Stomach (tissue), 8 donors: ENCODE measurements at regions not wholly inside any gene's neighbourhood (a gene's known extent, or its start where the extent isn't known, plus 50 kb on each side); places are given as distances from the start of the nearest gene placed in this dataset.

Experiments
- DNase-seq, 2 donors: peaks; one replicate each; pipeline versions ENCODE4 v3.0.0 to v3.0.0-alpha.2; 2013 to 2019
- H3K27ac ChIP-seq, 5 donors: fragments of 200-600 bp in 4 of 5; sonication (generic) in 4 of 5; one replicate each; pipeline ENCODE4 v1.5.1; 2013 to 2019; ENCODE audit warnings: mild to moderate bottlenecking in 1 of 5, moderate library complexity in 1 of 5
- H3K27me3 ChIP-seq, 3 donors: fragments of 200-600 bp; sonication (generic); one replicate each; pipeline ENCODE4 v1.5.1; 2017 to 2019; ENCODE audit warnings: mixed run types in 1 of 3
- H3K36me3 ChIP-seq, 4 donors: fragments of 200-600 bp; sonication (generic); 1 replicate in 3 of 4; 2 replicates in 1 of 4; pipeline ENCODE4 v1.5.1; 2016 to 2019
- H3K4me1 ChIP-seq, 4 donors: fragments of 200-600 bp; sonication (generic); one replicate each; pipeline ENCODE4 v1.5.1; 2016 to 2019
- H3K4me3 ChIP-seq, 4 donors: fragments of 200-600 bp; sonication (generic) in 3 of 4; one replicate each; pipeline ENCODE4 v1.5.1; 2016 to 2019; ENCODE audit warnings: mild to moderate bottlenecking in 1 of 4
- H3K9me3 ChIP-seq, 4 donors: fragments of 200-600 bp; sonication (generic); one replicate each; pipeline ENCODE4 v1.5.1; 2016 to 2019
- CTCF ChIP-seq, 7 experiments: fragments of 450-650 bp in 4 of 7; fragments of 200-600 bp in 3 of 7; sonication (generic) in 3 of 7; IDR thresholded peaks; one replicate each; pipeline ENCODE4 v1.5.1; 2016 to 2019; ENCODE audit warnings: antibody characterized with exemption in 7 of 7, control low read depth in 2 of 7, mild to moderate bottlenecking in 1 of 7
- EP300 ChIP-seq: sonication (generic); formaldehyde crosslinking; IDR thresholded peaks from one replicate; pipeline ENCODE4 v1.6.1; 2017; ENCODE audit warnings: antibody characterized with exemption
- POLR2A ChIP-seq, 4 donors: fragments of 450-650 bp; IDR thresholded peaks; one replicate each; pipeline ENCODE4 v1.6.1; 2016; ENCODE audit warnings: antibody characterized with exemption in 4 of 4, control low read depth in 2 of 4, mild to moderate bottlenecking in 1 of 4, moderate library complexity in 1 of 4
- POLR2AphosphoS5 ChIP-seq, 3 donors: sonication (generic); formaldehyde crosslinking; IDR thresholded peaks; one replicate each; pipeline ENCODE4 v1.6.1; 2016; ENCODE audit warnings: antibody characterized with exemption in 3 of 3
- WGBS, 5 donors: extraction: QIAGEN DNeasy Blood & Tissue Kit in 3 of 5; methylation state at CpG; one replicate each; pipeline versions ENCODE4 v1.1.5 to v1.1.7; 2013 to 2018; 5-methylcytosine and 5-hydroxymethylcytosine counted together
- intact Hi-C: fragments of 100-400 bp; cut with DNase I; formaldehyde crosslinking; loops from one replicate; pipeline ENCODE4 v1.15.1; 2023; ENCODE audit warnings: low total_unique reads
- donor health status: healthy with polysubstance abuse.
- donor health status: Bipolar disorder and iron deficiency.
- donor health status: healthy.

GRCh38 chr9:2341956-2342355, 279.6 kb upstream of the VLDLR start:
- no peak for TF ChIP-seq POLR2A (IDR thresholded peaks at IDR 0.05)
- TF ChIP-seq EP300: no peak
- TF ChIP-seq POLR2AphosphoS5 (IDR thresholded peaks at IDR 0.05): no peak
- Histone ChIP-seq H3K27ac (no peak overlapping the region), H3K27me3 (no peaks in the 10 kb centered on the region), H3K9me3 (peaks cover 0 to 6% (median 2%) of the 10 kb centered on the region in 4 donors), H3K4me3 (no peak overlapping the region), H3K4me1 (no peaks in the 10 kb centered on the region), H3K36me3 (no peaks in the 10 kb centered on the region)
- DNase-seq: no peak
- 84 to 98% (median 90%) methylated on average over 1 of the region's 1 CpG for WGBS, 5 donors
- intact Hi-C loops: no loop called here

GRCh38 chr9:2343756-2344155, 277.8 kb upstream of the VLDLR start:
- Histone ChIP-seq H3K36me3 (no peaks in the 10 kb centered on the region), H3K27me3 (no peaks in the 10 kb centered on the region), H3K4me1 (no peaks in the 10 kb centered on the region), H3K27ac (no peak overlapping the region), H3K9me3 (peaks cover 0 to 12% (median 6%) of the 10 kb centered on the region in 4 donors), H3K4me3 (no peak overlapping the region)
- no peak for DNase-seq
- 89 to 98% (median 97%) methylated on average over 3 of the region's 3 CpGs for WGBS, 5 donors
- TF ChIP-seq POLR2AphosphoS5 (IDR thresholded peaks at IDR 0.05) (no peak), CTCF (IDR thresholded peaks at IDR 0.05) (no peak), EP300 (no peak), POLR2A (IDR thresholded peaks at IDR 0.05) (no peak)
- intact Hi-C loops: no loop called here

- TF ChIP-seq POLR2A (IDR thresholded peaks at IDR 0.05): no peak
- no peak for TF ChIP-seq POLR2AphosphoS5 (IDR thresholded peaks at IDR 0.05)
- TF ChIP-seq CTCF (IDR thresholded peaks at IDR 0.05): no peak
- TF ChIP-seq EP300: no peak
- no peaks in the 10 kb centered on the region for H3K36me3 ChIP-seq
- DNase-seq: no peak
- H3K27ac ChIP-seq: no peak overlapping the region
- intact Hi-C loops: no loop called here
- H3K4me3 ChIP-seq: no peak overlapping the region
- no peaks in the 10 kb centered on the region for H3K4me1 ChIP-seq
- WGBS, 5 donors: 91 to 98% (median 94%) methylated on average over 2 of the region's 2 CpGs
- no peaks in the 10 kb centered on the region for H3K27me3 ChIP-seq
- peaks cover 0 to 13% (median 9%) of the 10 kb centered on the region in 4 donors for H3K9me3 ChIP-seq
Observed at GRCh38 chr9:2344436-2344835, 277.2 kb upstream of the VLDLR start.

- peaks cover 0 to 13% (median 9%) of the 10 kb centered on the region in 4 donors for H3K9me3 ChIP-seq
- 46 to 85% (median 60%) methylated on average over 4 of the region's 4 CpGs for WGBS, 5 donors
- no peaks in the 10 kb centered on the region for H3K36me3 ChIP-seq
- intact Hi-C loops: no loop called here
- no peak overlapping the region for H3K27ac ChIP-seq
- H3K4me1 ChIP-seq: no peaks in the 10 kb centered on the region
- no peak for TF ChIP-seq CTCF (IDR thresholded peaks at IDR 0.05)
- H3K27me3 ChIP-seq: no peaks in the 10 kb centered on the region
- DNase-seq: no peak
- H3K4me3 ChIP-seq: no peak overlapping the region
Observed at GRCh38 chr9:2345013-2345412, 276.6 kb upstream of the VLDLR start.

- H3K9me3 ChIP-seq: peaks cover 0 to 13% (median 9%) of the 10 kb centered on the region in 4 donors
- H3K4me1 ChIP-seq: no peaks in the 10 kb centered on the region
- no peak for TF ChIP-seq EP300
- TF ChIP-seq POLR2AphosphoS5 (IDR thresholded peaks at IDR 0.05): no peak
- TF ChIP-seq CTCF (IDR thresholded peaks at IDR 0.05): no peak
- no peak for TF ChIP-seq POLR2A (IDR thresholded peaks at IDR 0.05)
- 80 to 95% (median 84%) methylated on average over 2 of the region's 2 CpGs for WGBS, 5 donors
- no peaks in the 10 kb centered on the region for H3K27me3 ChIP-seq
- no peak overlapping the region for H3K27ac ChIP-seq
- no peak overlapping the region for H3K4me3 ChIP-seq
- H3K36me3 ChIP-seq: no peaks in the 10 kb centered on the region
- intact Hi-C loops: no loop called here
- DNase-seq: no peak
Observed at GRCh38 chr9:2346277-2346913, 275.2 kb upstream of the VLDLR start.
